Chondrocyte (in vitro differentiated cells): ENCODE measurements at regions not wholly inside any gene's neighbourhood (a gene's known extent, or its start where the extent isn't known, plus 50 kb on each side); places are given as distances from the start of the nearest gene placed in this dataset.

ENCODE experiments used
- DNase-seq: peaks from one replicate; pipeline ENCODE4 v3.0.0; 2021; ENCODE audit warnings: mixed read lengths, low spot score
- H3K27ac Mint-ChIP-seq: one replicate; pipeline ENCODE4 v1.8.0; 2021; ENCODE audit warnings: mild to moderate bottlenecking, moderate library complexity, mixed read lengths; ENCODE audit not compliant: unreplicated experiment
- H3K27me3 Mint-ChIP-seq: 2 replicates; pipeline ENCODE4 v1.8.0; 2021; ENCODE audit warnings: low read depth, mixed read lengths
- H3K36me3 Mint-ChIP-seq: 2 replicates; pipeline ENCODE4 v1.8.0; 2021; ENCODE audit warnings: low read depth, mixed read lengths
- H3K4me1 Mint-ChIP-seq: 2 replicates; pipeline ENCODE4 v1.8.0; 2021; ENCODE audit warnings: low read depth, mild to moderate bottlenecking, mixed read lengths
- H3K4me3 Mint-ChIP-seq: one replicate; pipeline ENCODE4 v1.8.0; 2021; ENCODE audit warnings: mild to moderate bottlenecking, moderate library complexity, mixed read lengths; ENCODE audit not compliant: unreplicated experiment
- H3K9me3 Mint-ChIP-seq: 2 replicates; pipeline ENCODE4 v1.8.0; 2021; ENCODE audit warnings: low read depth, mixed read lengths
- TF ChIP-seq, protein P1 (sequence below): fragments of 200-600 bp; sonication (generic); IDR thresholded peaks from 2 replicates; pipeline ENCODE4 v1.5.0; 2021; ENCODE audit warnings: antibody characterized with exemption, mild to moderate bottlenecking, moderate library complexity

DNA sequence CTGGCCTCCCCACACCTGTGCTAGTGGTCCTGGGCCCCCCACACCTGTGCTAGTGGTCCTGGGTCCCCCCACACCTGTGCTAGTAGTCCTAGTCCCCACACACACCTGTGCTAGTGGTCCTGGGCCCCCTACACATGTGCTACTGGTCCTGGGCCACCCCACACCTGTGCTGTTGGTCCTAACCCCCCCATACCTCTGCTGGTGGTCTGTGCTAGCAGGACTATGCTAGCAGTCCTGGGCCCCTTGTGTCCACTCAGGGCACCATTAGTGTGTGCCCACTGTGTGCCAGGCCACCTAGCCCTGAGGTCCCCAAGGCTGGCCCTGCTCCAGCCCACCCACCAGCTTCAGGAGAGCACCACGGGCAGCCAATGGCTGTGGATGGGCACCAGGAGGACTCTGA lies 558.2 kb upstream of the SALL3 start:
- TF ChIP-seq, protein P1, sequence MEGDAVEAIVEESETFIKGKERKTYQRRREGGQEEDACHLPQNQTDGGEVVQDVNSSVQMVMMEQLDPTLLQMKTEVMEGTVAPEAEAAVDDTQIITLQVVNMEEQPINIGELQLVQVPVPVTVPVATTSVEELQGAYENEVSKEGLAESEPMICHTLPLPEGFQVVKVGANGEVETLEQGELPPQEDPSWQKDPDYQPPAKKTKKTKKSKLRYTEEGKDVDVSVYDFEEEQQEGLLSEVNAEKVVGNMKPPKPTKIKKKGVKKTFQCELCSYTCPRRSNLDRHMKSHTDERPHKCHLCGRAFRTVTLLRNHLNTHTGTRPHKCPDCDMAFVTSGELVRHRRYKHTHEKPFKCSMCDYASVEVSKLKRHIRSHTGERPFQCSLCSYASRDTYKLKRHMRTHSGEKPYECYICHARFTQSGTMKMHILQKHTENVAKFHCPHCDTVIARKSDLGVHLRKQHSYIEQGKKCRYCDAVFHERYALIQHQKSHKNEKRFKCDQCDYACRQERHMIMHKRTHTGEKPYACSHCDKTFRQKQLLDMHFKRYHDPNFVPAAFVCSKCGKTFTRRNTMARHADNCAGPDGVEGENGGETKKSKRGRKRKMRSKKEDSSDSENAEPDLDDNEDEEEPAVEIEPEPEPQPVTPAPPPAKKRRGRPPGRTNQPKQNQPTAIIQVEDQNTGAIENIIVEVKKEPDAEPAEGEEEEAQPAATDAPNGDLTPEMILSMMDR = no peak
- Mint-ChIP-seq H3K4me1 (no peaks in the 10 kb centered on the region), H3K27me3 (no peaks in the 10 kb centered on the region), H3K4me3 (no peak overlapping the region), H3K9me3 (peaks cover 4% of the 10 kb centered on the region), H3K27ac (no peak overlapping the region), H3K36me3 (no peaks in the 10 kb centered on the region)
- DNase-seq = no peak

DNA sequence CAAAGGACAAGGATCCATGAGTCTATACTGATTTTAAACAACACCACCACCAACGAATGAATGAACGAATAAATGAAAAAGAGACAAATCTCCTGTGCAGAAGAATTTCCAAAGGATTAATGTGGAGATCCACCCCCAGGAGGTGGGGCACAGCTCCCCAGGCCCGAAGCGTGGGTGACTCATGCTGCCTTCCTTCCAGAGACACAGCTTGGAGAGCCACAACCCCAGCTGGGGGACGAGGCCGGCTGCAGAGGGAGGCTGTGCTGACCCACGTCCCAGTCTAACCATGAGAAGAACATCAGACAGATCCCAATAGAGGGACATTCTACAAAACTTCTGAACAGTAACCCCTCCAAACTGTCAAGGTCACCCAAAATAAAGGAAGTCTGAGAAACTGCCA lies 557.3 kb upstream of the SALL3 start:
- TF ChIP-seq, protein P1 = no peak
- Mint-ChIP-seq H3K27ac (no peak overlapping the region), H3K36me3 (no peaks in the 10 kb centered on the region), H3K9me3 (peaks cover 6% of the 10 kb centered on the region), H3K4me1 (no peaks in the 10 kb centered on the region), H3K27me3 (no peaks in the 10 kb centered on the region), H3K4me3 (no peak overlapping the region)
- no peak for DNase-seq

DNA sequence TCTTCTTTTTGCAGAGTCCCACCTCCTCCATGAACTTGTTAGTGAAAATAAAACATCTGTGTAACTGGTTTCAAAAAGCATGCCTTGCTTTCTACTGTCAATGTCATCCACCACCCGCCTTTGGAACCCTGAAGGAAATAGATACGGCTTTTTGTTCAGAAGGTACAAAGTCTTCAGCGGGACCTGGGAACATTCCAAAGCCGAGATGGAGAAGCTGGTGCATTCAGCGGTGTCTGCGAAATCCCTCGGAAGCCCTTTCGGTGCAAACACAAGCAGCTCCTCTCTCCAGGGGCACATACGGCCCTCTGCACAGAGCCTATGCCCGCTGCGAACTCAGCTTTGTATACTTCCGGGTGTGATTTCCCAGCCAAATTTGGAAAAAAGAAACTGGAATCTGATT lies 555.8 kb upstream of the SALL3 start:
- Mint-ChIP-seq H3K27me3 (no peaks in the 10 kb centered on the region), H3K4me3 (no peak overlapping the region), H3K9me3 (peaks cover 10% of the 10 kb centered on the region), H3K4me1 (no peaks in the 10 kb centered on the region), H3K27ac (no peak overlapping the region), H3K36me3 (no peaks in the 10 kb centered on the region)
- DNase-seq = no peak
- TF ChIP-seq, protein P1 = no peak

DNA sequence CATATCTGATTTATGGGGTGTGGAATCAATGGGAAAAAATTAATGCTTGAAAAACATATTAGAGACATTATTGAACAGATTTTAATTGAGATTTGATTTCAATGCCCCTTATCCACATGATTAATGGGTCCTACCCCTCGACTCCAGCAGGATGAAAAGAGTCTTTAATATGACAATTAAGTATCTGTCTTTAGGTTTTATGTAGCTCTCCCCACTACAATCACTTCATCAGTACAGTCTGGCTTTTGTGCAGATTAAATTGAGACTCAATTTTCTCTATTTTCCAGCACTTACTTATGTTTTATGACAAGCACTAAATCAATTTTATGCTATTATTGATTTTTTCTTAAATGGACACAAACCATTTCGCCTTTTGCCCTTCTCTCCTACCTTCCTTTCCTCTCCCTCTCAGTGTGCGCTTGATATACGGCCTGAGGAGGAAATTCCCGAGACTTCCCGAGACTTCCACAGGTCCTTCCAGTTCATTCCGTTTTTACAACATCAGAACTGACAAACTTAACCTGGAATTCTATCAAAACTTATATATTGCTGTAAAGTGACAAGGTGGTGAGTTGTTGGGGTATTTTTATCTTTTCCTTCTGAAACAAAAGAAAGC lies 555.1 kb upstream of the SALL3 start:
- Mint-ChIP-seq H3K9me3 (peaks cover 10% of the 10 kb centered on the region), H3K27ac (no peak overlapping the region), H3K36me3 (no peaks in the 10 kb centered on the region), H3K4me3 (no peak overlapping the region), H3K4me1 (no peaks in the 10 kb centered on the region), H3K27me3 (no peaks in the 10 kb centered on the region)
- TF ChIP-seq, protein P1 = no peak
- no peak for DNase-seq

DNA sequence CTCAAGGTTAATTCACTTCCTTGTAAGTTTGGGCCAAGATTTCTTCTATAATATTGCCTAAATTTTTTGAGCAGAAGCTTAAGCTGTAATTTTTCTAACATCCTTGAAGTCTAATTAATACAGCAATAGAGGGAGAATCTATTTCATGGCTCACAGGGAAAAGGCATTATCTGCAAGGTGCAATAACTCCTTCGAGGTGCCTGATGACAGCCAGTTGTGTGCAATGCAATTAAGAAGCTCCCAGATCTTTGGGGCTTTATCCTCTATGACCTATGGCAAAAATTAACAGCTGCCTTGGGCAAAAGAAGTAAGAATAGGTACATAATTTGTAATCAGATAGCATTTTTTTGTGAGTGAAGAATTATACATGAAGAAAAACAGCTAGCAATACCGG lies 554.6 kb upstream of the SALL3 start:
- TF ChIP-seq, protein P1 = no peak
- no peak overlapping the region for H3K4me3 Mint-ChIP-seq
- no peaks in the 10 kb centered on the region for H3K27me3 Mint-ChIP-seq
- H3K4me1 Mint-ChIP-seq = no peaks in the 10 kb centered on the region
- no peak overlapping the region for H3K27ac Mint-ChIP-seq
- peaks cover 10% of the 10 kb centered on the region for H3K9me3 Mint-ChIP-seq
- H3K36me3 Mint-ChIP-seq = no peaks in the 10 kb centered on the region
- DNase-seq = no peak
